ENCODE measurements at regions not wholly inside any gene's neighbourhood (a gene's known extent, or its start where the extent isn't known, plus 50 kb on each side); places are given as distances from the start of the nearest gene placed in this dataset.

- no peak for DNase-seq (ENCODE audit: low read depth)
Measured at GRCh38 chr5:107808671-107809137, 138.0 kb upstream of the EFNA5 start.

- DNase-seq (ENCODE audit: low read depth): no peak
Measured at GRCh38 chr5:107807431-107807830, 136.7 kb upstream of the EFNA5 start.

GRCh38 chr5:107806705-107807104 is 136.0 kb upstream of the EFNA5 start:
- DNase-seq (ENCODE audit: low read depth): no peak

GRCh38 chr5:107806271-107806670 is 135.5 kb upstream of the EFNA5 start:
- no peak for DNase-seq (ENCODE audit: low read depth)

GRCh38 chr5:107805824-107806223 is 135.1 kb upstream of the EFNA5 start:
- no peak for DNase-seq (ENCODE audit: low read depth)

- no peak for DNase-seq (ENCODE audit: low read depth)
Measured at GRCh38 chr5:107805166-107805565, 134.4 kb upstream of the EFNA5 start.

- no peak for DNase-seq (ENCODE audit: low read depth)
Measured at GRCh38 chr5:107803728-107804127, 133.0 kb upstream of the EFNA5 start.

- DNase-seq (ENCODE audit: low read depth): no peak
Measured at GRCh38 chr5:107801061-107801460, 130.3 kb upstream of the EFNA5 start.

- DNase-seq (ENCODE audit: low read depth): no peak
Measured at GRCh38 chr5:107799306-107799705, 128.6 kb upstream of the EFNA5 start.

GRCh38 chr5:107796797-107797196 is 126.1 kb upstream of the EFNA5 start:
- DNase-seq (ENCODE audit: low read depth): no peak

GRCh38 chr5:107794741-107795140 is 124.0 kb upstream of the EFNA5 start:
- DNase-seq (ENCODE audit: low read depth): no peak

- no peak for DNase-seq (ENCODE audit: low read depth)
Measured at GRCh38 chr5:107792940-107793339, 122.2 kb upstream of the EFNA5 start.

- no peak for DNase-seq (ENCODE audit: low read depth)
Measured at GRCh38 chr5:107790671-107791070, 119.9 kb upstream of the EFNA5 start.

- no peak for DNase-seq (ENCODE audit: low read depth)
Measured at GRCh38 chr5:107786424-107786823, 115.7 kb upstream of the EFNA5 start.

GRCh38 chr5:107783551-107783950 is 112.8 kb upstream of the EFNA5 start:
- DNase-seq (ENCODE audit: low read depth): no peak

GRCh38 chr5:107782561-107783169 is 111.9 kb upstream of the EFNA5 start:
- no peak for DNase-seq (ENCODE audit: low read depth)

- DNase-seq (ENCODE audit: low read depth): no peak
Measured at GRCh38 chr5:107781451-107781850, 110.7 kb upstream of the EFNA5 start.

GRCh38 chr5:107779437-107779836 is 108.7 kb upstream of the EFNA5 start:
- no peak for DNase-seq (ENCODE audit: low read depth)

- no peak for DNase-seq (ENCODE audit: low read depth)
Measured at GRCh38 chr5:107778647-107779046, 107.9 kb upstream of the EFNA5 start.

- DNase-seq (ENCODE audit: low read depth): no peak
Measured at GRCh38 chr5:107776922-107777740, 106.4 kb upstream of the EFNA5 start.

- no peak for DNase-seq (ENCODE audit: low read depth)
Measured at GRCh38 chr5:107776506-107776905, 105.8 kb upstream of the EFNA5 start.

GRCh38 chr5:107774316-107774715 is 103.6 kb upstream of the EFNA5 start:
- DNase-seq (ENCODE audit: low read depth): no peak

GRCh38 chr5:107773479-107773878 is 102.7 kb upstream of the EFNA5 start:
- no peak for DNase-seq (ENCODE audit: low read depth)

Measured in stromal cell of bone marrow (primary cell).